HepG2 (cell line): ENCODE measurements at regions not wholly inside any gene's neighbourhood (a gene's known extent, or its start where the extent isn't known, plus 50 kb on each side); places are given as distances from the start of the nearest gene placed in this dataset.

Experiments used
- ATAC-seq: fragments of 200-7000 bp; cut with Tn5 transposase; 3 replicates; pipeline ENCODE4 v1.9.1; 2020; ENCODE audit warnings: mild to moderate bottlenecking, moderate library complexity
- BruUV-seq: library from RNA; stranded (reverse); fragments of 400-500 nt; replicated peaks from 2 replicates; lab custom pipeline; 2021; lab: Mats Ljungman, UMichigan
- CTCF ChIA-PET: fragments of 300-600 bp; formaldehyde crosslinking; extraction: SDS; loops from one replicate; lab custom pipeline; 2021; ENCODE audit warnings: low total read pairs, inconsistent platforms, low intra/inter-chr PET ratio; lab: Yijun Ruan, JAX
- POLR2A ChIA-PET: fragments of 350-600 bp; sonication (Branson Sonifier 250); formaldehyde crosslinking; loops from one replicate; lab custom pipeline; 2020; ENCODE audit warnings: antibody characterized with exemption, inconsistent platforms; lab: Yijun Ruan, JAX
- DNase-seq: peaks from one replicate; pipeline ENCODE4 v3.0.0-alpha.2; 2015; ENCODE audit warnings: low spot score
- FAIRE-seq: peaks from 3 replicates; lab custom pipeline; 2011; peaks lifted over from hg19 to GRCh38; lab: Jason Lieb, UNC
- H2AFZ ChIP-seq: one replicate; pipeline ENCODE4 v1.6.1; 2011; ENCODE audit warnings: low read length, inconsistent platforms
- H3K27ac ChIP-seq: fragments of 300-600 bp; 3 replicates; pipeline ENCODE4 v1.8.0; 2011; ENCODE audit warnings: mixed run types, mild to moderate bottlenecking, mixed read lengths, low read length, inconsistent platforms; ENCODE audit not compliant: insufficient read depth; ENCODE audit errors: extremely low read length
- H3K27me3 ChIP-seq, 2 experiments: fragments of 200-600 bp in 1 of 2; 2 replicates in 1 of 2; 3 replicates in 1 of 2; pipeline versions ENCODE4 v1.6.0 to v1.8.0; 2011; ENCODE audit warnings: low read length in 2 of 2, mild to moderate bottlenecking in 2 of 2, moderate library complexity in 2 of 2, inconsistent platforms in 1 of 2; ENCODE audit not compliant: insufficient read depth in 2 of 2, control insufficient read depth in 1 of 2
- H3K36me3 ChIP-seq, 2 experiments: fragments of 200-600 bp in 1 of 2; replicated peaks in 1 of 2; 2 replicates in 1 of 2; 3 replicates in 1 of 2; pipeline versions ENCODE4 v1.5.1 to v1.8.0; 2011; ENCODE audit warnings: low read length in 2 of 2, inconsistent platforms in 1 of 2; ENCODE audit not compliant: insufficient read depth in 2 of 2, control insufficient read depth in 1 of 2
- H3K4me1 ChIP-seq: 2 replicates; pipeline ENCODE4 v1.5.1; 2012; ENCODE audit warnings: low read length, inconsistent platforms; ENCODE audit not compliant: insufficient read depth
- H3K4me2 ChIP-seq: 2 replicates; pipeline ENCODE4 v1.6.0; 2011; ENCODE audit warnings: low read depth, low read length, inconsistent platforms
- H3K4me3 ChIP-seq, 3 experiments: fragments of 200-600 bp in 1 of 3; sonication (generic), shearing (Covaris generic) in 1 of 3; replicated peaks in 1 of 3; 2 replicates each; pipeline ENCODE4 v1.5.1; 2011 to 2016; ENCODE audit warnings: low read length in 3 of 3, inconsistent platforms in 2 of 3, low read depth in 2 of 3, mild to moderate bottlenecking in 2 of 3, control low read depth in 1 of 3, mixed read lengths in 1 of 3; ENCODE audit not compliant: insufficient read depth in 1 of 3
- H3K79me2 ChIP-seq: one replicate; pipeline ENCODE4 v1.6.1; 2011; ENCODE audit warnings: low read length, inconsistent platforms; ENCODE audit not compliant: insufficient read depth
- H3K9ac ChIP-seq: 2 replicates; pipeline ENCODE4 v1.6.0; 2011; ENCODE audit warnings: mild to moderate bottlenecking, low read depth, low read length, inconsistent platforms; ENCODE audit not compliant: insufficient read depth
- H3K9me3 ChIP-seq: 2 replicates; pipeline ENCODE4 v1.5.1; 2012; ENCODE audit warnings: mild to moderate bottlenecking, low read length
- H4K20me1 ChIP-seq: 2 replicates; pipeline ENCODE4 v1.6.0; 2011; ENCODE audit warnings: inconsistent platforms, mild to moderate bottlenecking, low read length, moderate library complexity; ENCODE audit not compliant: insufficient read depth
- GMEB1 ChIP-seq: sonication (generic); formaldehyde crosslinking; IDR thresholded peaks from 2 replicates; pipeline ENCODE4 v1.5.1; 2020; ENCODE audit warnings: missing genetic modification reagents, mild to moderate bottlenecking, borderline replicate concordance
- TBP ChIP-seq: sonication (generic); formaldehyde crosslinking; IDR thresholded peaks from 2 replicates; pipeline ENCODE4 v1.5.0; 2020; ENCODE audit warnings: missing genetic modification reagents
- ZKSCAN8 ChIP-seq: IDR thresholded peaks from 2 replicates; pipeline ENCODE4 v1.6.1; 2016; ENCODE audit warnings: borderline replicate concordance, missing genetic modification reagents, missing compliant biosample characterization
- ZNF292 ChIP-seq: sonication (generic); formaldehyde crosslinking; IDR thresholded peaks from 2 replicates; pipeline ENCODE4 v1.8.1; 2022; ENCODE audit warnings: mild to moderate bottlenecking, low read depth, missing genetic modification reagents, borderline replicate concordance
- ZNF569 ChIP-seq: sonication (generic); formaldehyde crosslinking; IDR thresholded peaks from 2 replicates; pipeline ENCODE4 v1.5.0; 2020; ENCODE audit warnings: mild to moderate bottlenecking, missing genetic modification reagents, moderate library complexity, borderline replicate concordance
- ZNF790 ChIP-seq: sonication (generic); formaldehyde crosslinking; IDR thresholded peaks from 2 replicates; pipeline ENCODE4 v1.8.0; 2022; ENCODE audit warnings: missing genetic modification reagents, mild to moderate bottlenecking, borderline replicate concordance
- WGBS: methylation state at CpG from one replicate; pipeline ENCODE4 v1.1.6; 2017; ENCODE audit warnings: low lambda C conversion rate; 5-methylcytosine and 5-hydroxymethylcytosine counted together
- in situ Hi-C: cut with HindIII; loops from 2 replicates; pipeline ENCODE4 v1.10.0; 2017; ENCODE audit warnings: low pct_unique_long_range_greater_than_20kb; ENCODE audit not compliant: extremely low pct_ligation_motif_present
- intact Hi-C: fragments of 100-400 bp; cut with micrococcal nuclease; formaldehyde crosslinking; loops from one replicate; pipeline ENCODE4 v1.10.0; 2022; ENCODE audit not compliant: unreplicated experiment
- TF ChIP-seq, protein P1 (sequence below): sonication (generic); formaldehyde crosslinking; conservative IDR thresholded peaks from 2 replicates; pipeline ENCODE4 v1.4.0; 2020; ENCODE audit warnings: missing genetic modification reagents

GRCh38 chr3:14337828-14338227 lies 64.6 kb upstream of the SLC6A6 start (continued):
- no peak for TF ChIP-seq ZNF790 (CRISPR knock-in tag)
- no peak for TF ChIP-seq ZNF569 (CRISPR knock-in tag)

DNA sequence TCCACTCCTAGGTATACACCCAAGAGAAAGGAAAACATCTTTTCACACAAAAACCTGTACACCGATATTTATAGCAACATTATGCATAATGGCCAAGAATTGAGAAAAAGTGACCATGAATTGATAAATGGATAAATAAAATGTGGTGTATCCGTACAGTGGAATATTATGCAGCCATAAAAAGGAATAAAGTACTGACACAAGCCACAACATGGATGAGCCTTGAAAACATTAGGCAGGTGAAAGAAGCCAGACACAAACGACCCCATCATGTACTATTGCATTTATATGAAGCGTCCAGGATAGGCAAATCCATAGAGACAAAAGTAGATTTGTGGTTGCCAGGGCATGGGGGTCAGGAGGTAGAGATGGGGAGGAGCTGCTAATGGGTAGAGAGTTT lies 64.2 kb upstream of the SLC6A6 start:
- CTCF ChIA-PET: no interaction called here
- H3K4me1 ChIP-seq: peaks cover 27% of the 10 kb centered on the region
- POLR2A ChIA-PET: no interaction called here
- ATAC-seq (no peak), FAIRE-seq (no peak), DNase-seq (no peak)
- no peak overlapping the region for H3K4me3 ChIP-seq
- H3K36me3 ChIP-seq: no peaks in the 10 kb centered on the region
- H3K4me2 ChIP-seq: no peak overlapping the region
- in situ Hi-C loops: no loop called here
- H3K9ac ChIP-seq: no peak overlapping the region
- intact Hi-C loops: no loop called here
- no TSS peak for BruUV-seq
- no peak overlapping the region for H2AFZ ChIP-seq
- H3K27ac ChIP-seq: no peak overlapping the region
- TF ChIP-seq ZNF292 (CRISPR knock-in tag) (no peak), GMEB1 (no peak)
- no peaks in the 10 kb centered on the region for H4K20me1 ChIP-seq
- peaks cover 0 to 10% of the 10 kb centered on the region in 2 experiments; a peak in 2 of 5 replicates for H3K27me3 ChIP-seq
- WGBS: 45% methylated on average over 4 of the region's 4 CpGs
- no peaks in the 10 kb centered on the region for H3K9me3 ChIP-seq
- H3K79me2 ChIP-seq: no peaks in the 10 kb centered on the region

- intact Hi-C loops: no loop called here
- no peak for DNase-seq
- WGBS: 28% methylated on average over 7 of the region's 7 CpGs
- no peaks in the 10 kb centered on the region for H3K79me2 ChIP-seq
- H3K4me1 ChIP-seq: peaks cover 20% of the 10 kb centered on the region
- H4K20me1 ChIP-seq: no peaks in the 10 kb centered on the region
- in situ Hi-C loops: no loop called here
- H3K36me3 ChIP-seq: no peaks in the 10 kb centered on the region
- no peak overlapping the region for H3K9ac ChIP-seq
- no peak overlapping the region for H3K27ac ChIP-seq
- TF ChIP-seq ZKSCAN8 (CRISPR knock-in tag) (peak; percentile 61; the same call in 1 of the 2 replicates), TBP (CRISPR knock-in tag) (no peak)
- TF ChIP-seq, protein P1, sequence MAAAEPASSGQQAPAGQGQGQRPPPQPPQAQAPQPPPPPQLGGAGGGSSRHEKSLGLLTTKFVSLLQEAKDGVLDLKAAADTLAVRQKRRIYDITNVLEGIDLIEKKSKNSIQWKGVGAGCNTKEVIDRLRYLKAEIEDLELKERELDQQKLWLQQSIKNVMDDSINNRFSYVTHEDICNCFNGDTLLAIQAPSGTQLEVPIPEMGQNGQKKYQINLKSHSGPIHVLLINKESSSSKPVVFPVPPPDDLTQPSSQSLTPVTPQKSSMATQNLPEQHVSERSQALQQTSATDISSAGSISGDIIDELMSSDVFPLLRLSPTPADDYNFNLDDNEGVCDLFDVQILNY: no peak
- POLR2A ChIA-PET: no interaction called here
- FAIRE-seq: no peak
- BruUV-seq: no TSS peak
- no peak for ATAC-seq
- peaks cover 0 to 18% of the 10 kb centered on the region in 2 experiments; a peak in 3 of 5 replicates for H3K27me3 ChIP-seq
- no peaks in the 10 kb centered on the region for H3K9me3 ChIP-seq
- no peak overlapping the region for H2AFZ ChIP-seq
- CTCF ChIA-PET: no interaction called here
- H3K4me3 ChIP-seq: no peak overlapping the region
- H3K4me2 ChIP-seq: no peak overlapping the region
Measured at GRCh38 chr3:14338898-14339458, 63.4 kb upstream of the SLC6A6 start.
